ENCODE measurements at regions not wholly inside any gene's neighbourhood (a gene's known extent, or its start where the extent isn't known, plus 50 kb on each side); places are given as distances from the start of the nearest gene placed in this dataset.

DNA sequence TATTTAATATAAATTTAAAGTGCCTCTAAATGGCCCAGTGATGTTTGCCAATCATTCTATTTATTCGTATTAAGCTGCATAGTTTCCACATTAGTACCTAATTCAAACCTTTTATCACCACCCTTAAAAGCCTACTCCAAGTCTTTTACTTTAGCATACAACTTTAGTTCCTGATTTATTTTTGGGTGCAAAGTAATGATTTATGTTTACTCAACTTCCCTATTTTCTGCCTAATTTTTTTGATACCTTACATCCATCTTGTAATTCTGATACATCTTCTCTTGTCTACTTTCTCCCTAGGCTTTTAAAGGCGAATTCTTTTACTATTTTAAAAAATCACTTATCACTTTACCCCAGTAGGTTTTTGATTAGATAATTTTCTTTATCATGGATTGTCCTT is 2651.1 kb upstream of the PCDH20 start:
- Histone ChIP-seq H2AFZ (ENCODE audit: low read depth, low read length) (no peak overlapping the region), H3K27me3 (ENCODE audit: control insufficient read depth in 2 of 2, insufficient read depth in 2 of 2, low read length in 2 of 2) (no peaks in the 10 kb centered on the region), H3K9me1 (replicated peaks; ENCODE audit: control insufficient read depth, extremely low read depth, insufficient read depth, low read length) (no peaks in the 10 kb centered on the region), H3K4me1 (ENCODE audit: control insufficient read depth, extremely low read depth, insufficient read depth, low read length) (no peaks in the 10 kb centered on the region), H3K36me3 (ENCODE audit: control insufficient read depth in 2 of 2, extremely low read depth in 1 of 2, insufficient read depth in 2 of 2, low read length in 2 of 2) (no peaks in the 10 kb centered on the region), H3K9ac (replicated peaks; ENCODE audit: extremely low read depth, insufficient read depth, low read length) (no peak overlapping the region), H3K79me2 (ENCODE audit: control insufficient read depth, insufficient read depth, low read length) (no peaks in the 10 kb centered on the region), H3K9me3 (replicated peaks; ENCODE audit: control insufficient read depth, insufficient read depth, low read length) (no peaks in the 10 kb centered on the region), H4K20me1 (replicated peaks; ENCODE audit: control insufficient read depth, extremely low read depth, insufficient read depth, low read length) (no peaks in the 10 kb centered on the region), H3K4me3 (replicated peaks in 1 of 3; ENCODE audit: insufficient read depth in 1 of 3, low read depth in 1 of 3, low read length in 3 of 3) (no peak overlapping the region), H3K4me2 (ENCODE audit: insufficient read depth, low read length) (no peak overlapping the region), H3K27ac (ENCODE audit: insufficient read depth, low read depth, low read length) (no peak overlapping the region)
- TF ChIP-seq GATA2 (IDR thresholded peaks at IDR 0.05; ENCODE audit: insufficient read depth, insufficient read length, low read depth, low read length), result no peak
- TF ChIP-seq, protein P1, sequence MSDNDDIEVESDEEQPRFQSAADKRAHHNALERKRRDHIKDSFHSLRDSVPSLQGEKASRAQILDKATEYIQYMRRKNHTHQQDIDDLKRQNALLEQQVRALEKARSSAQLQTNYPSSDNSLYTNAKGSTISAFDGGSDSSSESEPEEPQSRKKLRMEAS (IDR thresholded peaks at IDR 0.05; ENCODE audit: insufficient read depth, insufficient read length), result no peak
- TF ChIP-seq MYC (IDR thresholded peaks at IDR 0.05; ENCODE audit: low read depth, low read length), result no peak
- TF ChIP-seq FOS (IDR thresholded peaks at IDR 0.05; ENCODE audit: borderline replicate concordance, insufficient read depth, low read length), result no peak
- no peak for TF ChIP-seq EZH2 (IDR thresholded peaks at IDR 0.05; ENCODE audit: borderline replicate concordance, low read depth, low read length, severe bottlenecking)
- no peak for TF ChIP-seq POLR2AphosphoS5 (IDR thresholded peaks at IDR 0.05; ENCODE audit: insufficient read depth, low read depth, low read length)
- intact Hi-C loops (cut with micrococcal nuclease) (no loop called here), dilution Hi-C loops (cut with MboI; ENCODE audit: extremely low pct_ligation_motif_present, low sequenced_read_pairs) (no loop called here)
- BruUV-seq (replicated peaks), result no TSS peak
- ChIA-PET POLR2A (no interaction called here), CTCF (interaction anchor here (1.1 kb wide), 1 partner anchor 27 kb away, joined by 3 read pairs; no protein-coding TSS in a partner anchor)
- FAIRE-seq (no peak), DNase-seq (ENCODE audit: low read depth, low spot score) (no peak)

- POLR2A ChIA-PET, result no interaction called here
- dilution Hi-C loops (cut with MboI; ENCODE audit: extremely low pct_ligation_motif_present, low sequenced_read_pairs), result no loop called here
- CTCF ChIA-PET, result no interaction called here
- H3K79me2 ChIP-seq (ENCODE audit: control insufficient read depth, insufficient read depth, low read length), result no peaks in the 10 kb centered on the region
- no peak overlapping the region for H3K4me3 ChIP-seq (replicated peaks in 1 of 3; ENCODE audit: insufficient read depth in 1 of 3, low read depth in 1 of 3, low read length in 3 of 3)
- no peak overlapping the region for H3K9ac ChIP-seq (replicated peaks; ENCODE audit: extremely low read depth, insufficient read depth, low read length)
- H4K20me1 ChIP-seq (replicated peaks; ENCODE audit: control insufficient read depth, extremely low read depth, insufficient read depth, low read length), result no peaks in the 10 kb centered on the region
- DNase-seq (ENCODE audit: low read depth, low spot score), result no peak
- H3K27me3 ChIP-seq (ENCODE audit: control insufficient read depth in 2 of 2, insufficient read depth in 2 of 2, low read length in 2 of 2), result no peaks in the 10 kb centered on the region
- no peaks in the 10 kb centered on the region for H3K9me1 ChIP-seq (replicated peaks; ENCODE audit: control insufficient read depth, extremely low read depth, insufficient read depth, low read length)
- no peaks in the 10 kb centered on the region for H3K9me3 ChIP-seq (replicated peaks; ENCODE audit: control insufficient read depth, insufficient read depth, low read length)
- no peak for FAIRE-seq
- no peaks in the 10 kb centered on the region for H3K36me3 ChIP-seq (ENCODE audit: control insufficient read depth in 2 of 2, extremely low read depth in 1 of 2, insufficient read depth in 2 of 2, low read length in 2 of 2)
- H3K27ac ChIP-seq (ENCODE audit: insufficient read depth, low read depth, low read length), result no peak overlapping the region
- TF ChIP-seq GATA2 (IDR thresholded peaks at IDR 0.05; ENCODE audit: insufficient read depth, insufficient read length, low read depth, low read length) (no peak), POLR2AphosphoS5 (IDR thresholded peaks at IDR 0.05; ENCODE audit: insufficient read depth, low read depth, low read length) (no peak), FOS (IDR thresholded peaks at IDR 0.05; ENCODE audit: borderline replicate concordance, insufficient read depth, low read length) (no peak), EZH2 (IDR thresholded peaks at IDR 0.05; ENCODE audit: borderline replicate concordance, low read depth, low read length, severe bottlenecking) (no peak), POLR2A (IDR thresholded peaks at IDR 0.05; ENCODE audit: low read depth, low read length) (no peak), MYC (IDR thresholded peaks at IDR 0.05; ENCODE audit: low read depth, low read length) (no peak), JUN (IDR thresholded peaks at IDR 0.05; ENCODE audit: borderline replicate concordance, insufficient read depth, insufficient read length, low read depth) (no peak)
- TF ChIP-seq, protein P1 (IDR thresholded peaks at IDR 0.05; ENCODE audit: insufficient read depth, insufficient read length), result no peak
- TF ChIP-seq, protein P2, sequence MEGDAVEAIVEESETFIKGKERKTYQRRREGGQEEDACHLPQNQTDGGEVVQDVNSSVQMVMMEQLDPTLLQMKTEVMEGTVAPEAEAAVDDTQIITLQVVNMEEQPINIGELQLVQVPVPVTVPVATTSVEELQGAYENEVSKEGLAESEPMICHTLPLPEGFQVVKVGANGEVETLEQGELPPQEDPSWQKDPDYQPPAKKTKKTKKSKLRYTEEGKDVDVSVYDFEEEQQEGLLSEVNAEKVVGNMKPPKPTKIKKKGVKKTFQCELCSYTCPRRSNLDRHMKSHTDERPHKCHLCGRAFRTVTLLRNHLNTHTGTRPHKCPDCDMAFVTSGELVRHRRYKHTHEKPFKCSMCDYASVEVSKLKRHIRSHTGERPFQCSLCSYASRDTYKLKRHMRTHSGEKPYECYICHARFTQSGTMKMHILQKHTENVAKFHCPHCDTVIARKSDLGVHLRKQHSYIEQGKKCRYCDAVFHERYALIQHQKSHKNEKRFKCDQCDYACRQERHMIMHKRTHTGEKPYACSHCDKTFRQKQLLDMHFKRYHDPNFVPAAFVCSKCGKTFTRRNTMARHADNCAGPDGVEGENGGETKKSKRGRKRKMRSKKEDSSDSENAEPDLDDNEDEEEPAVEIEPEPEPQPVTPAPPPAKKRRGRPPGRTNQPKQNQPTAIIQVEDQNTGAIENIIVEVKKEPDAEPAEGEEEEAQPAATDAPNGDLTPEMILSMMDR (IDR thresholded peaks at IDR 0.05; ENCODE audit: extremely low read depth in 1 of 2, insufficient read depth in 1 of 2, low read depth in 1 of 2, low read length in 2 of 2), result no peak
- BruUV-seq (replicated peaks), result no TSS peak
- no peaks in the 10 kb centered on the region for H3K4me1 ChIP-seq (ENCODE audit: control insufficient read depth, extremely low read depth, insufficient read depth, low read length)
- no peak overlapping the region for H3K4me2 ChIP-seq (ENCODE audit: insufficient read depth, low read length)
- intact Hi-C loops (cut with micrococcal nuclease), result no loop called here
- no peak overlapping the region for H2AFZ ChIP-seq (ENCODE audit: low read depth, low read length)
Observed at GRCh38 chr13:64061649-64062048, 2646.0 kb upstream of the PCDH20 start.

Measured in endothelial cell of umbilical vein (primary cell).